Keratinocyte (primary cell): ENCODE measurements at regions not wholly inside any gene's neighbourhood (a gene's known extent, or its start where the extent isn't known, plus 50 kb on each side); places are given as distances from the start of the nearest gene placed in this dataset.

ENCODE experiments used
- DNase-seq: peaks from one replicate; pipeline ENCODE4 v3.0.0-alpha.2; 2011; ENCODE audit warnings: low read depth, missing footprints, low spot score
- FAIRE-seq: peaks from 2 replicates; lab custom pipeline; 2011; peaks lifted over from hg19 to GRCh38; lab: Jason Lieb, UNC
- H2AFZ ChIP-seq: 2 replicates; pipeline ENCODE4 v1.6.0; 2012; ENCODE audit warnings: low read length, control low read depth, inconsistent platforms; ENCODE audit not compliant: control insufficient read depth
- H3K27ac ChIP-seq: 2 replicates; pipeline ENCODE4 v1.5.1; 2011; ENCODE audit warnings: low read length; ENCODE audit not compliant: control insufficient read depth, insufficient read depth
- H3K27me3 ChIP-seq: 3 replicates; pipeline ENCODE4 v1.6.0; 2011; ENCODE audit warnings: low read length; ENCODE audit not compliant: control insufficient read depth, insufficient read depth; ENCODE audit errors: extremely low read depth
- H3K36me3 ChIP-seq, 2 experiments: 2 replicates in 1 of 2; 3 replicates in 1 of 2; pipeline ENCODE4 v1.5.1; 2011; ENCODE audit warnings: low read length in 2 of 2, mild to moderate bottlenecking in 1 of 2; ENCODE audit not compliant: control insufficient read depth in 2 of 2, insufficient read depth in 2 of 2; ENCODE audit errors: extremely low read depth in 1 of 2
- H3K4me1 ChIP-seq: 3 replicates; pipeline ENCODE4 v1.5.1; 2011; ENCODE audit warnings: low read length; ENCODE audit not compliant: control insufficient read depth, insufficient read depth; ENCODE audit errors: extremely low read depth
- H3K4me2 ChIP-seq: 3 replicates; pipeline ENCODE4 v1.6.0; 2011; ENCODE audit warnings: low read depth, low read length; ENCODE audit not compliant: control insufficient read depth, insufficient read depth; ENCODE audit errors: extremely low read depth
- H3K4me3 ChIP-seq, 3 experiments: fragments of 200-600 bp in 1 of 3; sonication (generic) in 1 of 3; 2 replicates in 2 of 3; 3 replicates in 1 of 3; pipeline ENCODE4 v1.5.1; 2011 to 2016; ENCODE audit warnings: low read length in 3 of 3, mild to moderate bottlenecking in 3 of 3, control low read depth in 2 of 3, inconsistent platforms in 1 of 3, low read depth in 1 of 3, mixed read lengths in 1 of 3, mixed run types in 1 of 3, moderate library complexity in 1 of 3; ENCODE audit not compliant: control insufficient read depth in 2 of 3, insufficient read depth in 2 of 3; ENCODE audit errors: extremely low read depth in 1 of 3
- H3K79me2 ChIP-seq: 2 replicates; pipeline ENCODE4 v1.6.0; 2012; ENCODE audit warnings: low read length; ENCODE audit not compliant: control insufficient read depth, insufficient read depth
- H3K9ac ChIP-seq: 3 replicates; pipeline ENCODE4 v1.6.0; 2011; ENCODE audit warnings: low read length; ENCODE audit not compliant: control insufficient read depth, insufficient read depth; ENCODE audit errors: extremely low read depth
- H3K9me1 ChIP-seq: 3 replicates; pipeline ENCODE4 v1.6.0; 2011; ENCODE audit warnings: low read length; ENCODE audit not compliant: control insufficient read depth, insufficient read depth; ENCODE audit errors: extremely low read depth
- H3K9me3 ChIP-seq: 2 replicates; pipeline ENCODE4 v1.5.1; 2012; ENCODE audit warnings: low read depth, low read length; ENCODE audit not compliant: control insufficient read depth
- H4K20me1 ChIP-seq: 3 replicates; pipeline ENCODE4 v1.6.0; 2011; ENCODE audit warnings: low read length; ENCODE audit not compliant: control insufficient read depth, insufficient read depth; ENCODE audit errors: extremely low read depth
- CTCF ChIP-seq, 3 experiments: IDR thresholded peaks in 1 of 3; conservative IDR thresholded peaks in 1 of 3; optimal IDR thresholded peaks in 1 of 3; 2 replicates in 2 of 3; 3 replicates in 1 of 3; pipeline versions ENCODE3 to v1.5.1; 2011; ENCODE audit warnings: low read length in 3 of 3, mild to moderate bottlenecking in 3 of 3, moderate library complexity in 2 of 3, control low read depth in 1 of 3, inconsistent platforms in 1 of 3; ENCODE audit not compliant: insufficient read depth in 2 of 3; ENCODE audit errors: extremely low read depth in 1 of 3
- EZH2 ChIP-seq: IDR thresholded peaks from one replicate; pipeline ENCODE4 v1.6.1; 2012; ENCODE audit warnings: inconsistent platforms, mild to moderate bottlenecking, low read length, moderate library complexity
- dilution Hi-C: fragments of 300-500 bp; cut with MboI; formaldehyde crosslinking; loops from one replicate; pipeline ENCODE4 v1.7.0; 2020; ENCODE audit warnings: low sequenced_read_pairs; ENCODE audit not compliant: extremely low pct_ligation_motif_present

- H3K79me2 ChIP-seq = no peaks in the 10 kb centered on the region
- H3K9me3 ChIP-seq = no peaks in the 10 kb centered on the region
- H3K9me1 ChIP-seq = no peaks in the 10 kb centered on the region
- no peaks in the 10 kb centered on the region for H4K20me1 ChIP-seq
- TF ChIP-seq EZH2 (no peak), CTCF (optimal IDR thresholded peaks at IDR 0.05 in 1 of 3, IDR thresholded peaks at IDR 0.05 in 1 of 3, conservative IDR thresholded peaks at IDR 0.05 in 1 of 3; ENCODE audit: extremely low read depth in 1 of 3, insufficient read depth in 2 of 3, low read length in 3 of 3) (no peak)
- H3K4me2 ChIP-seq = no peak overlapping the region
- dilution Hi-C loops = no loop called here
- no peak overlapping the region for H2AFZ ChIP-seq
- no peaks in the 10 kb centered on the region for H3K36me3 ChIP-seq
- H3K27me3 ChIP-seq = no peaks in the 10 kb centered on the region
- H3K4me1 ChIP-seq = no peaks in the 10 kb centered on the region
- no peak for DNase-seq
- H3K4me3 ChIP-seq = no peak overlapping the region
- H3K9ac ChIP-seq = no peak overlapping the region
- no peak overlapping the region for H3K27ac ChIP-seq
- FAIRE-seq = no peak
Measured at GRCh38 chr2:104321796-104322349, 532.0 kb upstream of the POU3F3 start.

- Histone ChIP-seq H3K9me3 (no peaks in the 10 kb centered on the region), H3K36me3 (no peaks in the 10 kb centered on the region), H3K9me1 (no peaks in the 10 kb centered on the region), H4K20me1 (no peaks in the 10 kb centered on the region), H3K27ac (no peak overlapping the region), H3K79me2 (no peaks in the 10 kb centered on the region), H3K4me3 (no peak overlapping the region), H3K27me3 (no peaks in the 10 kb centered on the region), H3K9ac (no peak overlapping the region), H3K4me2 (no peak overlapping the region), H3K4me1 (no peaks in the 10 kb centered on the region), H2AFZ (no peak overlapping the region)
- FAIRE-seq = no peak
- no peak for DNase-seq
- TF ChIP-seq EZH2 (no peak), CTCF (optimal IDR thresholded peaks at IDR 0.05 in 1 of 3, IDR thresholded peaks at IDR 0.05 in 1 of 3, conservative IDR thresholded peaks at IDR 0.05 in 1 of 3; ENCODE audit: extremely low read depth in 1 of 3, insufficient read depth in 2 of 3, low read length in 3 of 3) (no peak)
- dilution Hi-C loops = no loop called here
Measured at GRCh38 chr2:104332731-104333130, 521.2 kb upstream of the POU3F3 start.
